OCI-LY1 (cell line): ENCODE measurements at regions not wholly inside any gene's neighbourhood (a gene's known extent, or its start where the extent isn't known, plus 50 kb on each side); places are given as distances from the start of the nearest gene placed in this dataset.

Experiments used
- EZH2 ChIP-seq: fragments of 200-600 bp; sonication (generic), shearing (Covaris generic); IDR thresholded peaks from 2 replicates; pipeline ENCODE4 v1.8.0; 2017; ENCODE audit warnings: borderline replicate concordance, mixed run types, mild to moderate bottlenecking, antibody characterized with exemption, low read length, moderate library complexity, mixed read lengths
- TF ChIP-seq, protein P1 (sequence below): fragments of 200-600 bp; sonication (generic), shearing (Covaris generic); IDR thresholded peaks from 2 replicates; pipeline ENCODE4 v1.5.1; 2017; ENCODE audit warnings: mild to moderate bottlenecking, antibody characterized with exemption, low read length, moderate library complexity, mixed read lengths

GRCh38 chr5:54895816-54896341 lies 89.5 kb downstream of the ESM1 start:
- TF ChIP-seq, protein P1, sequence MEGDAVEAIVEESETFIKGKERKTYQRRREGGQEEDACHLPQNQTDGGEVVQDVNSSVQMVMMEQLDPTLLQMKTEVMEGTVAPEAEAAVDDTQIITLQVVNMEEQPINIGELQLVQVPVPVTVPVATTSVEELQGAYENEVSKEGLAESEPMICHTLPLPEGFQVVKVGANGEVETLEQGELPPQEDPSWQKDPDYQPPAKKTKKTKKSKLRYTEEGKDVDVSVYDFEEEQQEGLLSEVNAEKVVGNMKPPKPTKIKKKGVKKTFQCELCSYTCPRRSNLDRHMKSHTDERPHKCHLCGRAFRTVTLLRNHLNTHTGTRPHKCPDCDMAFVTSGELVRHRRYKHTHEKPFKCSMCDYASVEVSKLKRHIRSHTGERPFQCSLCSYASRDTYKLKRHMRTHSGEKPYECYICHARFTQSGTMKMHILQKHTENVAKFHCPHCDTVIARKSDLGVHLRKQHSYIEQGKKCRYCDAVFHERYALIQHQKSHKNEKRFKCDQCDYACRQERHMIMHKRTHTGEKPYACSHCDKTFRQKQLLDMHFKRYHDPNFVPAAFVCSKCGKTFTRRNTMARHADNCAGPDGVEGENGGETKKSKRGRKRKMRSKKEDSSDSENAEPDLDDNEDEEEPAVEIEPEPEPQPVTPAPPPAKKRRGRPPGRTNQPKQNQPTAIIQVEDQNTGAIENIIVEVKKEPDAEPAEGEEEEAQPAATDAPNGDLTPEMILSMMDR = 0 out of 2 replicates have a peak, but pooled peaks have one; percentile 19
- no peak for TF ChIP-seq EZH2
